Neural progenitor cell (in vitro differentiated cells): ENCODE measurements at regions not wholly inside any gene's neighbourhood (a gene's known extent, or its start where the extent isn't known, plus 50 kb on each side); places are given as distances from the start of the nearest gene placed in this dataset.

ENCODE experiments used
- DNase-seq: peaks from one replicate; pipeline ENCODE4 v3.0.0-alpha.2; 2016; ENCODE audit warnings: low spot score
- H2AFZ ChIP-seq: fragments of 200-600 bp; sonication (generic); replicated peaks from 2 replicates; pipeline ENCODE4 v1.6.1; 2016; ENCODE audit warnings: antibody characterized with exemption
- H3F3A ChIP-seq: fragments of 200-600 bp; sonication (generic); 2 replicates; pipeline ENCODE4 v1.6.1; 2016; ENCODE audit warnings: antibody characterized with exemption, low read depth
- H3K27ac ChIP-seq: fragments of 200-600 bp; sonication (generic); 2 replicates; pipeline ENCODE4 v1.5.1; 2016; ENCODE audit warnings: mild to moderate bottlenecking
- H3K27me3 ChIP-seq: fragments of 200-600 bp; sonication (generic); 2 replicates; pipeline ENCODE4 v1.6.1; 2016; ENCODE audit warnings: mild to moderate bottlenecking, moderate library complexity
- H3K36me3 ChIP-seq: fragments of 200-600 bp; sonication (generic); 2 replicates; pipeline ENCODE4 v1.5.1; 2016
- H3K4me1 ChIP-seq: fragments of 200-600 bp; sonication (generic); 2 replicates; pipeline ENCODE4 v1.6.1; 2016; ENCODE audit warnings: mixed run types
- H3K4me2 ChIP-seq: fragments of 200-600 bp; sonication (generic); 2 replicates; pipeline ENCODE4 v1.6.1; 2016
- H3K4me3 ChIP-seq: fragments of 200-600 bp; sonication (generic); 2 replicates; pipeline ENCODE4 v1.5.1; 2016
- H3K79me2 ChIP-seq: fragments of 200-600 bp; sonication (generic); 2 replicates; pipeline ENCODE4 v1.6.1; 2016; ENCODE audit warnings: low read depth
- H3K9ac ChIP-seq: fragments of 200-600 bp; sonication (generic); 2 replicates; pipeline ENCODE4 v1.6.1; 2016
- H3K9me3 ChIP-seq: fragments of 200-600 bp; sonication (generic); 2 replicates; pipeline ENCODE4 v1.5.1; 2016; ENCODE audit warnings: low read depth
- H4K20me1 ChIP-seq: fragments of 200-600 bp; sonication (generic); 2 replicates; pipeline ENCODE4 v1.6.1; 2016; ENCODE audit warnings: low read depth
- H3K27ac Mint-ChIP-seq: 3 replicates; pipeline ENCODE4 v1.8.0; 2021; ENCODE audit warnings: mixed read lengths
- H3K27me3 Mint-ChIP-seq: 2 replicates; pipeline ENCODE4 v1.8.0; 2022; ENCODE audit warnings: low read depth, mild to moderate bottlenecking, inconsistent platforms, moderate library complexity, mixed read lengths; ENCODE audit not compliant: insufficient read depth
- H3K36me3 Mint-ChIP-seq: 3 replicates; pipeline ENCODE4 v1.8.0; 2021; ENCODE audit warnings: mixed read lengths
- H3K4me1 Mint-ChIP-seq: 3 replicates; pipeline ENCODE4 v1.8.0; 2021; ENCODE audit warnings: mixed read lengths
- H3K4me3 Mint-ChIP-seq: 3 replicates; pipeline ENCODE4 v1.8.0; 2021; ENCODE audit warnings: mild to moderate bottlenecking, moderate library complexity, mixed read lengths
- H3K9me3 Mint-ChIP-seq: 3 replicates; pipeline ENCODE4 v1.8.0; 2020; ENCODE audit warnings: mixed read lengths
- CTCF ChIP-seq: fragments of 200-600 bp; sonication (generic); IDR thresholded peaks from 2 replicates; pipeline ENCODE4 v1.5.1; 2017; ENCODE audit warnings: antibody characterized with exemption, mild to moderate bottlenecking
- EZH2 ChIP-seq: fragments of 200-600 bp; sonication (generic); IDR thresholded peaks from 2 replicates; pipeline ENCODE4 v1.6.1; 2017; ENCODE audit warnings: antibody characterized with exemption, mild to moderate bottlenecking, moderate library complexity
- EZH2phosphoT487 ChIP-seq: fragments of 200-600 bp; sonication (generic); IDR thresholded peaks from 2 replicates; pipeline ENCODE4 v1.6.1; 2017; ENCODE audit warnings: antibody characterized with exemption

GRCh38 chr4:177841258-177841657 is 399.0 kb upstream of the AGA start:
- no peak for TF ChIP-seq CTCF
- TF ChIP-seq EZH2, result no peak
- TF ChIP-seq EZH2phosphoT487, result no peak
- Histone ChIP-seq H3K27me3 (no peaks in the 10 kb centered on the region), H3K4me1 (peaks cover 14% of the 10 kb centered on the region), H3K27ac (no peak overlapping the region), H3K4me3 (no peak overlapping the region), H4K20me1 (no peaks in the 10 kb centered on the region), H3K9me3 (no peaks in the 10 kb centered on the region), H3F3A (no peaks in the 10 kb centered on the region), H3K4me2 (peak overlapping the region; percentile 33), H3K9ac (no peak overlapping the region), H3K36me3 (no peaks in the 10 kb centered on the region), H2AFZ (no peak overlapping the region), H3K79me2 (no peaks in the 10 kb centered on the region)
- DNase-seq, result no peak
- no peaks in the 10 kb centered on the region for H3K9me3 Mint-ChIP-seq
- peaks cover 9% of the 10 kb centered on the region for H3K4me1 Mint-ChIP-seq
- H3K27me3 Mint-ChIP-seq, result peaks cover 2% of the 10 kb centered on the region
- H3K27ac Mint-ChIP-seq, result no peak overlapping the region
- no peak overlapping the region for H3K4me3 Mint-ChIP-seq
- no peaks in the 10 kb centered on the region for H3K36me3 Mint-ChIP-seq

- H3K4me1 Mint-ChIP-seq, result no peaks in the 10 kb centered on the region
- no peaks in the 10 kb centered on the region for H3K27me3 Mint-ChIP-seq
- no peak for TF ChIP-seq EZH2phosphoT487
- TF ChIP-seq EZH2, result no peak
- TF ChIP-seq CTCF, result no peak
- H3K27ac Mint-ChIP-seq, result no peak overlapping the region
- H3K36me3 Mint-ChIP-seq, result no peaks in the 10 kb centered on the region
- no peaks in the 10 kb centered on the region for H4K20me1 ChIP-seq
- no peak overlapping the region for H3K27ac ChIP-seq
- H3K36me3 ChIP-seq, result no peaks in the 10 kb centered on the region
- no peak overlapping the region for H3K4me3 ChIP-seq
- H3F3A ChIP-seq, result no peaks in the 10 kb centered on the region
- no peak overlapping the region for H3K9ac ChIP-seq
- peaks cover 11% of the 10 kb centered on the region for H3K4me1 ChIP-seq
- H3K79me2 ChIP-seq, result no peaks in the 10 kb centered on the region
- H3K4me3 Mint-ChIP-seq, result no peak overlapping the region
- DNase-seq, result no peak
- no peaks in the 10 kb centered on the region for H3K27me3 ChIP-seq
- no peaks in the 10 kb centered on the region for H3K9me3 Mint-ChIP-seq
- H3K9me3 ChIP-seq, result no peaks in the 10 kb centered on the region
- no peak overlapping the region for H2AFZ ChIP-seq
- no peak overlapping the region for H3K4me2 ChIP-seq
These were observed 411.0 kb upstream of the AGA start for GRCh38 chr4:177853229-177853628.

GRCh38 chr4:177855507-177856197 is 413.4 kb upstream of the AGA start:
- no peak overlapping the region for H3K27ac ChIP-seq
- no peaks in the 10 kb centered on the region for H3K9me3 Mint-ChIP-seq
- no peaks in the 10 kb centered on the region for H3K9me3 ChIP-seq
- no peaks in the 10 kb centered on the region for H3K79me2 ChIP-seq
- TF ChIP-seq EZH2 (no peak), CTCF (no peak), EZH2phosphoT487 (no peak)
- no peak overlapping the region for H3K27ac Mint-ChIP-seq
- peaks cover 11% of the 10 kb centered on the region for H3K4me1 ChIP-seq
- H3K9ac ChIP-seq, result no peak overlapping the region
- H3F3A ChIP-seq, result no peaks in the 10 kb centered on the region
- H3K27me3 Mint-ChIP-seq, result peaks cover 4% of the 10 kb centered on the region
- no peaks in the 10 kb centered on the region for H3K36me3 Mint-ChIP-seq
- no peak overlapping the region for H3K4me3 Mint-ChIP-seq
- peak; percentile 3 for DNase-seq
- no peaks in the 10 kb centered on the region for H3K36me3 ChIP-seq
- H3K4me3 ChIP-seq, result no peak overlapping the region
- no peaks in the 10 kb centered on the region for H3K4me1 Mint-ChIP-seq
- no peak overlapping the region for H3K4me2 ChIP-seq
- no peaks in the 10 kb centered on the region for H4K20me1 ChIP-seq
- H3K27me3 ChIP-seq, result no peaks in the 10 kb centered on the region
- H2AFZ ChIP-seq, result peak overlapping the region; percentile 55
